ENCODE measurements at regions not wholly inside any gene's neighbourhood (a gene's known extent, or its start where the extent isn't known, plus 50 kb on each side); places are given as distances from the start of the nearest gene placed in this dataset.

DNA sequence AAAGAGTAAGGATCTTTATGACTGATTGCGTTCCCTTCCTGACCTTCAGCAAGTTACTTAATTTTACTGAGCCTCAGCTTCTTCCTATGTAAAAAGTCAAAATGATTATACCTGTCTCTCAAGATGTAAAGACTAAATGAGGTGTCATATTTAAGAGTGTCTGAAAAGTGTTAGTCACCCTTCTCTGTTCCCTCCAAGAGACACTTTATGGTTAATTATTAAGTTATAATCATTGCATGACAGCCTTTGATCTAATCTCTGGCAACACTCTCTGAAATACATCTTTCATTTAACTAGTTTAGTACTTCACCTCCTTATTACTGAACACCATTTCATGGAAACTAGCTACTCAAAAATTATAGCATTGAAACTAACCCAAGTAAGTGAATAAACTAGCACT lies 54.8 kb downstream of the BMAL2 start:
- Histone ChIP-seq H3K36me3 (peaks cover 0 to 20% (median 5%) of the 10 kb centered on the region in 4 donors), H3K27ac (no peak overlapping the region), H3K4me1 (no peaks in the 10 kb centered on the region), H3K9me3 (no peaks in the 10 kb centered on the region), H3K27me3 (no peaks in the 10 kb centered on the region), H3K4me3 (no peak overlapping the region)
- 92 to 97% (median 96%) methylated on average over 1 of the region's 1 CpG for WGBS, 5 donors
- intact Hi-C loops (cut with DNase I; ENCODE audit: low total_unique reads) = no loop called here
- TF ChIP-seq EP300 (IDR thresholded peaks at IDR 0.05) (no peak), POLR2A (IDR thresholded peaks at IDR 0.05) (no peak), POLR2AphosphoS5 (IDR thresholded peaks at IDR 0.05) (no peak)
- TF ChIP-seq, protein P1, sequence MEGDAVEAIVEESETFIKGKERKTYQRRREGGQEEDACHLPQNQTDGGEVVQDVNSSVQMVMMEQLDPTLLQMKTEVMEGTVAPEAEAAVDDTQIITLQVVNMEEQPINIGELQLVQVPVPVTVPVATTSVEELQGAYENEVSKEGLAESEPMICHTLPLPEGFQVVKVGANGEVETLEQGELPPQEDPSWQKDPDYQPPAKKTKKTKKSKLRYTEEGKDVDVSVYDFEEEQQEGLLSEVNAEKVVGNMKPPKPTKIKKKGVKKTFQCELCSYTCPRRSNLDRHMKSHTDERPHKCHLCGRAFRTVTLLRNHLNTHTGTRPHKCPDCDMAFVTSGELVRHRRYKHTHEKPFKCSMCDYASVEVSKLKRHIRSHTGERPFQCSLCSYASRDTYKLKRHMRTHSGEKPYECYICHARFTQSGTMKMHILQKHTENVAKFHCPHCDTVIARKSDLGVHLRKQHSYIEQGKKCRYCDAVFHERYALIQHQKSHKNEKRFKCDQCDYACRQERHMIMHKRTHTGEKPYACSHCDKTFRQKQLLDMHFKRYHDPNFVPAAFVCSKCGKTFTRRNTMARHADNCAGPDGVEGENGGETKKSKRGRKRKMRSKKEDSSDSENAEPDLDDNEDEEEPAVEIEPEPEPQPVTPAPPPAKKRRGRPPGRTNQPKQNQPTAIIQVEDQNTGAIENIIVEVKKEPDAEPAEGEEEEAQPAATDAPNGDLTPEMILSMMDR (IDR thresholded peaks at IDR 0.05) = no peak
- no peak for DNase-seq

DNA sequence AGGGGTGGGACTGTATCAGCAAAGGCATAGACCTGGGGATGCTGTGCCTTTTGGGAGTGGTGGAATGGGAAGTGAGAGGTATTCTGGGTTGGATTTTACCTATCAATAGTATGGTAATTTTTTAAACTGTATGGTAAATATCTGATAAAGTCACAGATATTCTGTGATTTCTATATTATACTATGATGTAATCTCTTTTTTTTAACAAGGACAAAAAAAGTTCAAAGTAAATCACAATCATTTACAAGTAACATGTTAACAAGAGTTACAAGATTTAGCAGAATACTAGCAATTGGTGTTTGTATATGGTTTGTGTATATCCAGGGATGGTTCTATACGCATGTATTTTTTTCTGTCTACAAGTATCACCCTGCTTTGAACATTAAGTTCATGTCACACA lies 56.0 kb downstream of the BMAL2 start:
- no peak for TF ChIP-seq POLR2A (IDR thresholded peaks at IDR 0.05)
- TF ChIP-seq, protein P1 (IDR thresholded peaks at IDR 0.05) = no peak
- TF ChIP-seq POLR2AphosphoS5 (IDR thresholded peaks at IDR 0.05) = no peak
- no peak for TF ChIP-seq EP300 (IDR thresholded peaks at IDR 0.05)
- no peaks in the 10 kb centered on the region for H3K4me1 ChIP-seq
- peaks cover 0 to 20% (median 5%) of the 10 kb centered on the region in 4 donors for H3K36me3 ChIP-seq
- no peaks in the 10 kb centered on the region for H3K9me3 ChIP-seq
- H3K4me3 ChIP-seq = no peak overlapping the region
- no peaks in the 10 kb centered on the region for H3K27me3 ChIP-seq
- H3K27ac ChIP-seq = no peak overlapping the region
- no peak for DNase-seq
- WGBS, 5 donors = 88 to 100% (median 97%) methylated on average over 1 of the region's 1 CpG
- intact Hi-C loops (cut with DNase I; ENCODE audit: low total_unique reads) = no loop called here

DNA sequence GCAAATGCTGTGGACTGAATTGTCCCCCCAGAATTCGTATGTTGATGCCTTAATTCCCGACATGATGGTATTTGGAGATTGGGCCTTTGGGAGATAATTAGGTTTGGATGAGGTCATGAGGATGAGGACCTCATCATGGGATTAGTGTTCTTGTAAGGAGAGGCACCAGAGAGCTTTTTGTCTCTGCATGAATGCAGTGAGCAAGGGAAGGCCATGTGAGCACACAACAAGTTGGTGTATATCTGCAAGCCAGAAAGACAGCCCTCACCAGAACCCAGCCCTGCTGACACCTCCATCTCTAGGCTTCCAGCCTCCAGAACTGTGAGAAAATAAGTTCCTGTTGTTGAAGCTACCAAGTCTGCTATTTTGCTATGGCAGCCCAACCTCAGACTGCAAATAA lies 51.9 kb upstream of the SMCO2 start:
- H3K4me1 ChIP-seq = no peaks in the 10 kb centered on the region
- DNase-seq = no peak
- TF ChIP-seq POLR2AphosphoS5 (IDR thresholded peaks at IDR 0.05) (no peak), EP300 (IDR thresholded peaks at IDR 0.05) (no peak), POLR2A (IDR thresholded peaks at IDR 0.05) (no peak)
- TF ChIP-seq, protein P1 (IDR thresholded peaks at IDR 0.05) = no peak
- intact Hi-C loops (cut with DNase I; ENCODE audit: low total_unique reads) = no loop called here
- no peaks in the 10 kb centered on the region for H3K27me3 ChIP-seq
- no peak overlapping the region for H3K27ac ChIP-seq
- H3K4me3 ChIP-seq = no peak overlapping the region
- no peaks in the 10 kb centered on the region for H3K36me3 ChIP-seq
- no peaks in the 10 kb centered on the region for H3K9me3 ChIP-seq
- WGBS, 5 donors = 88 to 94% (median 93%) methylated on average over 2 of the region's 2 CpGs

DNA sequence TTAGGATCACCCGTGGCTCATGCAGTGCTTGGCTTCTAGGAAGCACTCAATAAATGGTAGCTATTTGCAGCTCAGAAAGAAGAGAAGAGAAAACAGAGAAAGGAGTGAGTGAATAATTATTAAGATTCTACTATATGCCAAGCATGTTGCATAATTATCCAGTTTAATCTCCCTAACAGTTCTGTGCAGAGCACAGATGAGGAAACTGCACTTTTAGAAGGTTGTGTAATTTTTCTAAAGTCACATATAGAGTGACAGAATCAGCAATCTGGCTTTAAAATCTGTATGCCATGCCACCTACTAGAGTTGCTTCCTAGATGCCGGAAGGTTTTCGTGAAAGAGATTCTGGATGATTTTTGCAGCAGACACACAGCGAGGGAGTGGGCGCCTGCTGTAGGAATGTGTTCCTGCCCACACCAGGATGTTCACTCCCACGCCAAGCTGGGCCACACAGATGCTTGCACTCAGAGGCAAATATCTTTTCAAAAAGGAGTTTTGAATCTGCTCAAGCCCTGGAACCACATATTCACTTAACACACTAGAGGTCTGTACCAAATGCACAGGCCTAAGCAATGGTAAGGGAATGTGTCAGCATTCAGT lies 50.2 kb upstream of the SMCO2 start:
- Histone ChIP-seq H3K36me3 (no peaks in the 10 kb centered on the region), H3K4me3 (no peak overlapping the region), H3K9me3 (no peaks in the 10 kb centered on the region), H3K27ac (no peak overlapping the region), H3K4me1 (peaks cover 0 to 8% (median 2%) of the 10 kb centered on the region in 4 donors), H3K27me3 (no peaks in the 10 kb centered on the region)
- 93 to 99% (median 96%) methylated on average over 6 of the region's 6 CpGs for WGBS, 5 donors
- DNase-seq = no peak
- TF ChIP-seq POLR2AphosphoS5 (IDR thresholded peaks at IDR 0.05) (no peak), EP300 (IDR thresholded peaks at IDR 0.05) (no peak), POLR2A (IDR thresholded peaks at IDR 0.05) (no peak)
- TF ChIP-seq, protein P1 (IDR thresholded peaks at IDR 0.05) = no peak
- intact Hi-C loops (cut with DNase I; ENCODE audit: low total_unique reads) = no loop called here

Measured in stomach (tissue), 8 donors.